RWPE1 (cell line): ENCODE measurements at regions not wholly inside any gene's neighbourhood (a gene's known extent, or its start where the extent isn't known, plus 50 kb on each side); places are given as distances from the start of the nearest gene placed in this dataset.

Source experiments
- CTCF ChIA-PET: fragments of 350-600 bp; sonication (Branson Sonifier 250); formaldehyde crosslinking; extraction: SDS; loops from one replicate; lab custom pipeline; 2021; lab: Yijun Ruan, JAX
- POLR2A ChIA-PET: fragments of 400-600 bp; formaldehyde crosslinking; extraction: SDS; loops from one replicate; lab custom pipeline; 2020; ENCODE audit warnings: antibody characterized with exemption; ENCODE audit not compliant: low non-redundant PET; lab: Yijun Ruan, JAX
- DNase-seq: peaks from one replicate; pipeline ENCODE4 v3.0.0; 2012; ENCODE audit warnings: low spot score
- H3K27ac ChIP-seq: fragments of 450-650 bp; 2 replicates; pipeline ENCODE4 v1.5.1; 2017
- TF ChIP-seq, protein P1 (sequence below): fragments of 450-650 bp; conservative IDR thresholded peaks from 2 replicates; pipeline ENCODE4 v1.5.1; 2017; ENCODE audit warnings: low read depth, mild to moderate bottlenecking

DNA sequence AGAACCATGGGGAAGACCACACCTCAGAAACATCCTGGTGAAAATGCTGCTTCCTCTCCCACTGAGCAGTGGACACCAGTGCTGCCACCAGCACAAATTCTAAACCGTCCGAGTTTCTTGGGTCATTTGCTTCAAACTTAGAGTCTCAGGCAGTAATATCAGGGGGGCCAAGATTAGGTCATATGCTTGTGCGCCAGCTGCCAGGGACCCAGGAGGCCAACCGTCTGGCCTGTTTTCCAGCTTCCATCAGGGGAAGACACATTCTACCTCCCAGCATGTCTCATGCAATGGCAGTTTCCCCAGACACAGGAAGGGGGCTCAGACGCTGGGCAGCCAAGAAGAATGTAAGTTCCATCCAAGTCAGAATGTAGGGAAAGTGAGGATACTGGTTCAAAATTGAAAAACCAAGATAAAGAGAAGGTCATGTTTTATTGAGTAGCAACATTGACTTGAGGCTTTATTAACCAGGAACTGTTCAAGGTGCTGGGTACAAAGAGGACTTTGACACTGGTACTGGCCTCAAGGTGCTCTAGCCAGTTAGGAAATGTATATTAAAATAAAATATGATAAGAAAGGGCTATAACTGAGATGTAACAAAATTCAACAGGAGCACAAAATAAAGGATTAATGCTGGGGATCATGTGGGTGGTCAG lies 59.7 kb upstream of the EED start:
- CTCF ChIA-PET, result interaction anchor here (0.6 kb wide), 1 partner anchor 549 kb away, joined by 6 read pairs; no protein-coding TSS in a partner anchor

GRCh38 chr11:86183694-86184093 lies 60.9 kb upstream of the EED start:
- TF ChIP-seq, protein P1, sequence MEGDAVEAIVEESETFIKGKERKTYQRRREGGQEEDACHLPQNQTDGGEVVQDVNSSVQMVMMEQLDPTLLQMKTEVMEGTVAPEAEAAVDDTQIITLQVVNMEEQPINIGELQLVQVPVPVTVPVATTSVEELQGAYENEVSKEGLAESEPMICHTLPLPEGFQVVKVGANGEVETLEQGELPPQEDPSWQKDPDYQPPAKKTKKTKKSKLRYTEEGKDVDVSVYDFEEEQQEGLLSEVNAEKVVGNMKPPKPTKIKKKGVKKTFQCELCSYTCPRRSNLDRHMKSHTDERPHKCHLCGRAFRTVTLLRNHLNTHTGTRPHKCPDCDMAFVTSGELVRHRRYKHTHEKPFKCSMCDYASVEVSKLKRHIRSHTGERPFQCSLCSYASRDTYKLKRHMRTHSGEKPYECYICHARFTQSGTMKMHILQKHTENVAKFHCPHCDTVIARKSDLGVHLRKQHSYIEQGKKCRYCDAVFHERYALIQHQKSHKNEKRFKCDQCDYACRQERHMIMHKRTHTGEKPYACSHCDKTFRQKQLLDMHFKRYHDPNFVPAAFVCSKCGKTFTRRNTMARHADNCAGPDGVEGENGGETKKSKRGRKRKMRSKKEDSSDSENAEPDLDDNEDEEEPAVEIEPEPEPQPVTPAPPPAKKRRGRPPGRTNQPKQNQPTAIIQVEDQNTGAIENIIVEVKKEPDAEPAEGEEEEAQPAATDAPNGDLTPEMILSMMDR, result no peak
- ChIA-PET POLR2A (no interaction called here), CTCF (no interaction called here)
- no peak for DNase-seq
- no peak overlapping the region for H3K27ac ChIP-seq

More for the DNA sequence above, 59.7 kb upstream of the EED start:
- TF ChIP-seq, protein P1, result no peak
- no peak overlapping the region for H3K27ac ChIP-seq
- POLR2A ChIA-PET, result no interaction called here
- no peak for DNase-seq

DNA sequence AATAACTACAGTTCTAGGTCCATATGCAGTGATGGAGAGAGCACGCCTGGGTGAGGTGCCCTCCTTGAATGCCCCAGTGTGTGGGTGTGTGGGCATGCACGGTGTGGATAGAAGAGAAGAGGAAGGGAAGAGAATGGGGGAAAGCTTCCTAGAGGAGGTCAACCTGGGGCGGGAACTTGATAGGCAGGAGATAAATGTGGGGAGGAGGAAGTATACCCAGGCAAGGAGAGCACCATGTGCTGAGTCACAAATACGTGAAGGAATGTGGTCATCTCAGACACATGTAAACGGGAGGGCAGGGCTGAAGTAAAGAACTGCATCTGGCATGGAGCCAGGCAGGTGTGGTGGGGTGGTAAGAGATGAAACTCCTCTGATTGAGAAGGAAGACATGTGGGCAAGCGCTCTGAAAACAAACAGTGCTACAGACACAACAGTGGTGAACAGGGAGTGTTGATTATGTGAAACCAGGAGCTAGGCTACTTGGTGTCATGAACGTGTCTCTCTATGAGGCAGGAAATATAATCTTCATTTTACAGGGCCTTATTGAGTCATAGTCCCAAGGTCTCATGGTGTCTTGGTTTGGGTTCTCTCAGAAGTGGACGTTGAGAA lies 61.5 kb upstream of the EED start:
- DNase-seq, result peak; percentile 62
- H3K27ac ChIP-seq, result no peak overlapping the region
- CTCF ChIA-PET, result no interaction called here
- POLR2A ChIA-PET, result no interaction called here
- TF ChIP-seq, protein P1, result no peak

DNA sequence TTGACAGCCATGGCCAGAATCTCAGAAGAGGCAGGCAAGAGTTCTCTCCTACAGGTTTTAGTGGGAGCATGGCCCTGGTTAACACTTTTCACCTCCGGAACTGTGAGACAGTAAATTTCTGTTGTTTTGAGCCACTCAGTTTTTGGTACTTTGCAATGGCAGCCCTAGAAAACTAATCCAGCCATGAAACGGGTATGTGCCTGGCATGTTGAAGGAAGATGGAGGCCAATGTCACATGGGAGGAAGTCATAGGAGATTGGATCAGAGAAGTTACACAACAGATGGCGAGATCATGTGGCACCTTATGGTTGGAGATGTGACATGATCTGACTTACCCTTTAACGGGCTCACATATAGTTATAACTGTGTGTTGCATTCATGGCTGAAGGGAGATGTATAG lies 63.2 kb upstream of the EED start:
- no peak for DNase-seq
- POLR2A ChIA-PET, result no interaction called here
- H3K27ac ChIP-seq, result no peak overlapping the region
- TF ChIP-seq, protein P1, result no peak
- CTCF ChIA-PET, result no interaction called here

GRCh38 chr11:86180851-86181250 lies 63.7 kb upstream of the EED start:
- TF ChIP-seq, protein P1, result no peak
- DNase-seq, result no peak
- ChIA-PET POLR2A (no interaction called here), CTCF (no interaction called here)
- no peak overlapping the region for H3K27ac ChIP-seq

DNA sequence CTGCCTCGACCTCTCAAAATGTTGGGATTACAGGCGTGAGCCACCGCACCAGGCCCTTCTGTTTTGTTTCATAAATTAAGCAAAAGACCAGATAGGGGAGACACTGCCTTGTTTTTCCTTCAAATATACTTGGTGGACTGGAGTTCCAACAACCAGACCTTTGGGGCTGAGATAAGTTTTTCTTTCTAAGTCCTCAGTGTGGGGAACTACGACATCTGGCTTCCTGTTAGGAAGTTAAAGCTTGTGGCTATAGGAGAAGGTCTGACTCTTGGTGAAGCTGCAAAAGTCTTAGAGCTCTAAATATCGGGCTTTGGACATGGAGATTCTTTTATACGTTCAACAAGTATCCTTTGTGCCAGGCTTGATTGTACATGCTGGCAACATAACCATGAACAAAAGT lies 64.1 kb upstream of the EED start:
- TF ChIP-seq, protein P1, result no peak
- no peak for DNase-seq
- ChIA-PET CTCF (no interaction called here), POLR2A (no interaction called here)
- H3K27ac ChIP-seq, result no peak overlapping the region
